Muscle layer of colon (tissue), 2 donors: ENCODE measurements at regions not wholly inside any gene's neighbourhood (a gene's known extent, or its start where the extent isn't known, plus 50 kb on each side); places are given as distances from the start of the nearest gene placed in this dataset.
"Not testable (repeated sequence)": the region's sequence is repeated elsewhere in the genome, so short reads cannot be mapped to it uniquely, and the experiment has no call there.

Source experiments
- H3K27ac ChIP-seq: one replicate; pipeline ENCODE4 v1.7.0; 2013; ENCODE audit warnings: low read depth, mild to moderate bottlenecking, low read length, moderate library complexity
- H3K27me3 ChIP-seq, 2 donors: one replicate each; pipeline ENCODE4 v1.7.0; 2013; ENCODE audit warnings: low read length in 2 of 2, mild to moderate bottlenecking in 2 of 2; ENCODE audit not compliant: insufficient read depth in 2 of 2, control insufficient read depth in 1 of 2
- H3K36me3 ChIP-seq: one replicate; pipeline ENCODE4 v1.7.0; 2013; ENCODE audit warnings: mild to moderate bottlenecking, low read length; ENCODE audit not compliant: insufficient read depth
- H3K4me1 ChIP-seq: one replicate; pipeline ENCODE4 v1.7.0; 2013; ENCODE audit warnings: mild to moderate bottlenecking, low read length; ENCODE audit not compliant: insufficient read depth
- H3K4me3 ChIP-seq, 2 donors: one replicate each; pipeline ENCODE4 v1.7.0; 2013; ENCODE audit warnings: low read length in 2 of 2, low read depth in 1 of 2, mild to moderate bottlenecking in 1 of 2, moderate library complexity in 1 of 2
- H3K9ac ChIP-seq: one replicate; pipeline ENCODE4 v1.7.0; 2013; ENCODE audit warnings: low read length
- H3K9me3 ChIP-seq: one replicate; pipeline ENCODE4 v1.7.0; 2013; ENCODE audit warnings: mild to moderate bottlenecking, low read length
- donor health status: abdominal sarcoma.
- donor health status: Adenocarcinoma of cecum.

GRCh38 chr3:106945435-106945834, 431.8 kb upstream of the CCDC54 start:
- Histone ChIP-seq H3K9ac (no peak overlapping the region), H3K4me1 (no peaks in the 10 kb centered on the region), H3K9me3 (no peaks in the 10 kb centered on the region)

GRCh38 chr3:106946866-106947265, 430.4 kb upstream of the CCDC54 start:
- Histone ChIP-seq H3K4me3 (no peak overlapping the region), H3K4me1 (no peaks in the 10 kb centered on the region), H3K9ac (no peak overlapping the region), H3K9me3 (no peaks in the 10 kb centered on the region), H3K36me3 (no peaks in the 10 kb centered on the region), H3K27me3 (no peaks in the 10 kb centered on the region), H3K27ac (no peak overlapping the region)

More at GRCh38 chr3:106945435-106945834, 431.8 kb upstream of the CCDC54 start:
- H3K27ac ChIP-seq = no peak overlapping the region
- H3K4me3 ChIP-seq = no peak overlapping the region
- H3K36me3 ChIP-seq = no peaks in the 10 kb centered on the region
- no peaks in the 10 kb centered on the region for H3K27me3 ChIP-seq

- Histone ChIP-seq H3K9me3 (no peaks in the 10 kb centered on the region), H3K27ac (no peak overlapping the region), H3K4me3 (no peak overlapping the region), H3K36me3 (no peaks in the 10 kb centered on the region), H3K9ac (no peak overlapping the region), H3K4me1 (no peaks in the 10 kb centered on the region), H3K27me3 (no peaks in the 10 kb centered on the region)
Observed at GRCh38 chr3:106957029-106957428, 420.2 kb upstream of the CCDC54 start.

GRCh38 chr3:106962993-106963392, 414.2 kb upstream of the CCDC54 start:
- peaks cover 12% of the 10 kb centered on the region for H3K4me1 ChIP-seq
- no peaks in the 10 kb centered on the region for H3K36me3 ChIP-seq
- no peak overlapping the region for H3K9ac ChIP-seq
- H3K9me3 ChIP-seq = no peaks in the 10 kb centered on the region
- H3K4me3 ChIP-seq = no peak overlapping the region
- H3K27me3 ChIP-seq = no peaks in the 10 kb centered on the region
- H3K27ac ChIP-seq = no peak overlapping the region

GRCh38 chr3:106963442-106963841, 413.8 kb upstream of the CCDC54 start:
- Histone ChIP-seq H3K4me3 (no peak overlapping the region), H3K4me1 (peaks cover 12% of the 10 kb centered on the region), H3K27me3 (no peaks in the 10 kb centered on the region), H3K36me3 (no peaks in the 10 kb centered on the region), H3K9me3 (no peaks in the 10 kb centered on the region), H3K9ac (no peak overlapping the region), H3K27ac (no peak overlapping the region)

- Histone ChIP-seq H3K4me3 (no peak overlapping the region), H3K27ac (no peak overlapping the region)
Observed at GRCh38 chr3:106965307-106965706, 411.9 kb upstream of the CCDC54 start.

GRCh38 chr3:106969596-106969995, 407.6 kb upstream of the CCDC54 start:
- no peak overlapping the region for H3K9ac ChIP-seq
- no peaks in the 10 kb centered on the region for H3K9me3 ChIP-seq
- H3K4me3 ChIP-seq = no peak overlapping the region
- H3K27me3 ChIP-seq = no peaks in the 10 kb centered on the region
- no peaks in the 10 kb centered on the region for H3K36me3 ChIP-seq
- no peak overlapping the region for H3K27ac ChIP-seq
- H3K4me1 ChIP-seq = no peaks in the 10 kb centered on the region

More at GRCh38 chr3:106965307-106965706, 411.9 kb upstream of the CCDC54 start:
- H3K4me1 ChIP-seq = peaks cover 12% of the 10 kb centered on the region
- H3K36me3 ChIP-seq = no peaks in the 10 kb centered on the region
- H3K9ac ChIP-seq = no peak overlapping the region
- H3K27me3 ChIP-seq = no peaks in the 10 kb centered on the region
- no peaks in the 10 kb centered on the region for H3K9me3 ChIP-seq

DNA sequence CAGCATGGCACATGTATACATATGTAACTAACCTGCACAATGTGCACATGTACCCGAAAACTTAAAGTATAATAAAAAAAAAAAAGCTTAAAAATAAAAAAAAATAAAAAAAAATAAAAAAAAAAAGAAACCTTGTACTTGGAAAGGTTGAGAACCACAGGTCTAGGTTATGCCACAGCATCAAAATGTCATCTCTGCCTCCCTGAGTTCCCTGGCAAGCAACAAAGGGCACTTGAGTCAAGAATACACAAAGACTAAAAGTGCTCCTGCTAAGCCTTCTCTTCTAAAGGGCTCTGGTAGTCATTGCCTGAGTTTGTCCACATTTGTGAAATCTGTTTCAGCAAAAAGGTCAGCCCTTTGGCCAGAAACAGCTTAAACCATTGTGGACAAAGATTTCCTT, 395.8 kb upstream of the CCDC54 start:
- H3K4me1 ChIP-seq = no peaks in the 10 kb centered on the region
- H3K9me3 ChIP-seq = no peaks in the 10 kb centered on the region
- H3K27me3 ChIP-seq = no peaks in the 10 kb centered on the region
- H3K9ac ChIP-seq = no peak overlapping the region
- H3K27ac ChIP-seq = no peak overlapping the region
- H3K36me3 ChIP-seq = no peaks in the 10 kb centered on the region
- H3K4me3 ChIP-seq = no peak overlapping the region

- H3K27ac ChIP-seq = no peak overlapping the region
- H3K9me3 ChIP-seq = no peaks in the 10 kb centered on the region
- no peaks in the 10 kb centered on the region for H3K4me1 ChIP-seq
- no peak overlapping the region for H3K4me3 ChIP-seq
- no peaks in the 10 kb centered on the region for H3K36me3 ChIP-seq
- H3K9ac ChIP-seq = no peak overlapping the region
- no peaks in the 10 kb centered on the region for H3K27me3 ChIP-seq
Observed at GRCh38 chr3:106985721-106986120, 391.5 kb upstream of the CCDC54 start.

DNA sequence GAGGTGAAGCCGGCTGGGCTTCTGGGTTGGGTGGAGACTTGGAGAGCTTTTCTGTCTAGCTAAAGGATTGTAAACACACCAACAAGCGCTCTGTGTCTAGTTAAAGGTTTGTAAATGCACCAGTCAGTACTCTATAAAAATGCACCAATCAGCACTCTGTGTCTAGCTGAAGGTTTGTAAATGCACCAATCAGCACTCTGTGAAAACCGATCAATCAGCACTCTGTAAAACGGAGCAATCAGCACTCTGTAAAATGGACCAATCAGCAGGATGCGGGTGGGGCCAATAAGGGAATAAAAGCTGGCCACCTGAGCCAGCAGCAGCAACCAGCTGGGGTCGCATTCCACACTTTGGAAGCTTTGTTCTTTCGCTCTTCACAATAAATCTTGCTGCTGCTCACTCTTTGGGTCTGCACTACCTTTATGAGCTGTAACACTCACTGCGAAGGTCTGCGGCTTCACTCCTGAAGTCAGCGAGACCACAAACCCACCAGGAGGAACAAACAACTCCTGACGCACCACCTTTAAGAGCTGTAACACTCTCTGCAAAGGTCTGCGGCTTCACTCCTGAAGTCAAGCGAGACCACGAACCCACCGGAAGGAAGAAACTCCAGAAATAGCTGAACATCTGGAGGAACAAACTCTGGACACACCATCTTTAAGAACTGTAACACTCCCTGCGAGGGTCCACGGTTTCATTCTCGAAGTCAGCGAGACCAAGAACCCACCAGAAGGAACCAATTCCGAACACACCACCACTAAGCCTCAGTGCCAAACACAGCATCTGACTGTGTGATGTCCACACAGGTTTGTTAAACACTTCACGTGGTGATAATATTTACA, 378.2 kb upstream of the CCDC54 start:
- not testable (repeated sequence) for H3K36me3 ChIP-seq

DNA sequence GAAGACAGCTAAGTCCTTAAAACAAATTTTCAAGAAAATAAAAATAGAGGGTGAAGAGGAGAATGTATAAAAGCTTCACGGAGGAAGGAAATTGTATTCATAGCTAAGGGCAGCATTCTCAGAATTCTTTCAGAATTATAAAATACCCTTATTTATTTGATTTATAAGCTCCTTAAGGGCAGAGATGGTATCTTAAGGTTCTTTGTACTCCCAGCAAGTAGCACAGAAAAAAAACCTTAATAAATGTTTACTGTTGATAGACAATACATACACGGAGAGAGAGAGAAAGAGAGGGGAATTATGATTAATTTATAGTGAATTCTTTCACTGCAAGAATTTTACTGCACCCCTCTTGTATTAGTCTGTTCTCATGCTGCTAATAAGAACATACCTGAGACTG, 375.6 kb upstream of the CCDC54 start:
- Histone ChIP-seq H3K27me3 (no peaks in the 10 kb centered on the region), H3K4me3 (no peak overlapping the region), H3K4me1 (no peaks in the 10 kb centered on the region), H3K36me3 (no peaks in the 10 kb centered on the region), H3K27ac (no peak overlapping the region), H3K9me3 (no peaks in the 10 kb centered on the region), H3K9ac (no peak overlapping the region)

More for the DNA sequence above, 378.2 kb upstream of the CCDC54 start:
- H3K9me3 ChIP-seq, H3K27me3 ChIP-seq, H3K27ac ChIP-seq, H3K9ac ChIP-seq, H3K4me3 ChIP-seq, H3K4me1 ChIP-seq: not testable (repeated sequence)

DNA sequence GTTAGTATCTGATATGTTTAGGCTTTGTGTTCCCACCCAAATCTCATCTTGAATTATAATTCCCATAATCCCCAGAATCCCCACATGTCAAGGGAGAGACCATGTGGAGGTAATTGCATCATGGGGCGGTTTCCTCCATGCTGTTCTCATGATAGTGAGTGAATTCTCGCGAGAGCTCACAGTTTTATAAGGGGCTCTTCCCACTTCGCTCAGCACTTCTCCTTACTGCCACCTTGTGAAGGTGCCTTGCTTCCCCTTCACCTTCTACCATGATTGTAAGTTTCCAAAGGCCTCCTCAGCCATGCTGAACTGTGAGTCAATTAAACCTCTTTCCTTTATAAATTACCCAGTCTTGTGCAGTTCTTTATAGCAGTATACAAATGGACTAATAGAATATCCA, 371.9 kb upstream of the CCDC54 start:
- not testable (repeated sequence) for H3K4me3 ChIP-seq, H3K27me3 ChIP-seq, H3K36me3 ChIP-seq, H3K4me1 ChIP-seq, H3K9me3 ChIP-seq, H3K9ac ChIP-seq, H3K27ac ChIP-seq
